SK-N-MC (cell line): ENCODE measurements at regions not wholly inside any gene's neighbourhood (a gene's known extent, or its start where the extent isn't known, plus 50 kb on each side); places are given as distances from the start of the nearest gene placed in this dataset.

Experiments
- DNase-seq: peaks from one replicate; pipeline ENCODE4 v3.0.0-alpha.2; 2011; ENCODE audit warnings: low read depth, low spot score
- H3K27ac ChIP-seq: fragments of 200-600 bp; sonication (generic); 2 replicates; pipeline ENCODE4 v1.5.1; 2016; ENCODE audit warnings: mixed run types
- H3K36me3 ChIP-seq: fragments of 200-600 bp; sonication (generic); 2 replicates; pipeline ENCODE4 v1.6.1; 2017; ENCODE audit warnings: antibody characterized with exemption, low read length, mixed read lengths; ENCODE audit not compliant: insufficient read depth
- H3K4me3 ChIP-seq: fragments of 200-600 bp; sonication (generic); 2 replicates; pipeline ENCODE4 v1.5.1; 2016
- H3K9ac ChIP-seq: fragments of 200-600 bp; sonication (generic); 2 replicates; pipeline ENCODE4 v1.8.0; 2017; ENCODE audit warnings: mixed run types, mixed read lengths; ENCODE audit not compliant: insufficient read length
- H3K9me3 ChIP-seq: fragments of 200-600 bp; sonication (generic); 2 replicates; pipeline ENCODE4 v1.6.1; 2017; ENCODE audit warnings: low read depth, mild to moderate bottlenecking, antibody characterized with exemption, low read length, moderate library complexity, mixed read lengths
- EZH2 ChIP-seq: fragments of 200-600 bp; sonication (generic); IDR thresholded peaks from one replicate; pipeline ENCODE4 v1.6.1; 2017; ENCODE audit warnings: antibody characterized with exemption
- FOXP2 ChIP-seq: optimal IDR thresholded peaks from 2 replicates; pipeline ENCODE3; 2011; ENCODE audit warnings: mild to moderate bottlenecking, moderate library complexity; ENCODE audit not compliant: insufficient read depth; ENCODE audit errors: extremely low read length, control extremely low read depth
- POLR2AphosphoS5 ChIP-seq: IDR thresholded peaks from 2 replicates; pipeline ENCODE4 v1.6.1; 2012; ENCODE audit warnings: mild to moderate bottlenecking, low read depth, low read length, borderline replicate concordance

GRCh38 chr6:8990075-8990474 is 554.7 kb upstream of the SLC35B3 start:
- Histone ChIP-seq H3K9ac (no peak overlapping the region), H3K27ac (no peak overlapping the region), H3K9me3 (no peaks in the 10 kb centered on the region), H3K36me3 (no peaks in the 10 kb centered on the region), H3K4me3 (no peak overlapping the region)
- no peak for TF ChIP-seq FOXP2
- no peak for TF ChIP-seq POLR2AphosphoS5
- no peak for TF ChIP-seq EZH2
- DNase-seq = no peak

DNA sequence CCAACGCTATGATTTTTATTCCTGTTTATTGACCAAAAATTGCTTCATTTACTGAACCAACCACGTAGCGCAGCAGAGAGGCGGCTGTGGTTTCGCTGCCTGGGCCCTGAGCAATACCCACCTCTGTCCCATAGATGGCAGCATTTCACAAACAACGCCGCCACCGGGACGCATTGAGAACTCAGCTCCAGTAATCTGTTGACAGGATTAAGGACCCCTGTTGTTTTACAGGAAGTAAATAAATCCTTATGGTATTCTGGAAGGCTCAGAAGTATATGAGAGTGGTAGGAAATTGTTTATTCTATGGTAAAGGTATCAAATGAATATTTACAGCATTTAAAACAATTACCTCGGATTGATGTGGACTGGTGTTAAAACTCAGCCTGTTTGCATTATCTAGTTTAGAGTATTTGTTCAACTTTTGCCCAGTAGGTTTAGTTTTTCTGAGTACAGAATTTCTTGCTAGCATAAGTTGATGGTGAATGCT is 547.9 kb upstream of the SLC35B3 start:
- Histone ChIP-seq H3K4me3 (peak overlapping the region; percentile 42; the same call in 1 of the 2 replicates), H3K27ac (0 out of 2 replicates have a peak overlapping the region, but pooled peaks have one; percentile 43), H3K9ac (no peak overlapping the region), H3K36me3 (no peaks in the 10 kb centered on the region), H3K9me3 (no peaks in the 10 kb centered on the region)
- TF ChIP-seq FOXP2 (peak; percentile 100), POLR2AphosphoS5 (peak; percentile 23; the same call in 1 of the 2 replicates), EZH2 (no peak)
- peak; percentile 87 for DNase-seq

GRCh38 chr6:8982668-8983067 is 547.3 kb upstream of the SLC35B3 start:
- H3K9me3 ChIP-seq = no peaks in the 10 kb centered on the region
- H3K9ac ChIP-seq = no peak overlapping the region
- H3K27ac ChIP-seq = no peak overlapping the region
- peak overlapping the region; percentile 22; the same call in 1 of the 2 replicates for H3K4me3 ChIP-seq
- H3K36me3 ChIP-seq = no peaks in the 10 kb centered on the region
- DNase-seq = no peak
- TF ChIP-seq EZH2 (no peak), FOXP2 (no peak), POLR2AphosphoS5 (no peak)

DNA sequence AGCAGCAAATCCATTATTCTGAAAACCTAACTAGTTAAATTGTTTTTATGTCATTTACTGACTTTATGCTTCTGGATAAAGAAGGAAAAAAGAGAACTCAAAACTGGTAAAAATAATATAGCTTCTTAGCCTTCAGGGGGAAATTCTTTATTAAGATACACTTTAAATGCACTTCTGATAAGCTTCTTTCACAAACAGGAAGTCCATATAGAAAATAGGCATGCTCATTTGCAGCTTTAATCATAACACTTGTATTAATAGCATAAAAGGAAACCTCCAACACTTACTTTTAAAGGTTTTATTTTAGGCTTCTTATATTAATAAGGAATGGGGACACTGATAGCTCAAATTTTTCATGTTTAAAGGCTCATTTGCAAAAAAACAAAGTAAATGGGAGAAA is 538.0 kb upstream of the SLC35B3 start:
- peak; percentile 69 for DNase-seq
- no peak overlapping the region for H3K9ac ChIP-seq
- peaks cover 5% of the 10 kb centered on the region; the same call in 1 of the 2 replicates for H3K36me3 ChIP-seq
- H3K4me3 ChIP-seq = peak overlapping the region; percentile 36; the same call in 1 of the 2 replicates
- H3K9me3 ChIP-seq = peaks cover 14% of the 10 kb centered on the region; the same call in 1 of the 2 replicates
- H3K27ac ChIP-seq = no peak overlapping the region
- TF ChIP-seq POLR2AphosphoS5 (peak; percentile 55; the same call in 1 of the 2 replicates), FOXP2 (no peak)

DNA sequence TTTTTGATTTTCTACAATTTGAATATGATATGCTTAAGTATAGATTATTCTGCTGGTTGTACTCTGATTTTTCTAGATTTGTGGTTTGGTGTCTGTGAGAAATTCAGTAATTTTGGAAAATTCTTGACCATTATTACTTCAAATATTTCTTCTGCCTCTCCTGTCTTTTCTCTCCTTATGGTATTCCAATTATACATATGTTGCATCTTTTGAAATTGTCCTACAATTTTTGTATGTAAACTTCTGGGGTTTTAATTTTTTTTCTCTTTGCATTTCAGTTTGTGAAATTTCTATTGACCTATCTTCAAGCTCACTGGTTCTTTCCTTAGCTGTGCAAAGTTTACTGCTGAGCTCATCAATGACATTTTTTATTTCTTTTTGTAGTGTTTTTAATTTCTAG is 534.4 kb upstream of the SLC35B3 start:
- Histone ChIP-seq H3K4me3 (no peak overlapping the region), H3K9me3 (peaks cover 14% of the 10 kb centered on the region; the same call in 1 of the 2 replicates), H3K36me3 (peaks cover 5% of the 10 kb centered on the region; the same call in 1 of the 2 replicates), H3K27ac (no peak overlapping the region), H3K9ac (no peak overlapping the region)
- no peak for DNase-seq
- TF ChIP-seq POLR2AphosphoS5 = no peak
- TF ChIP-seq FOXP2 = no peak

GRCh38 chr6:8958894-8959511 is 523.7 kb upstream of the SLC35B3 start:
- H3K9ac ChIP-seq = no peak overlapping the region
- no peak overlapping the region for H3K27ac ChIP-seq
- no peak for TF ChIP-seq FOXP2
- TF ChIP-seq POLR2AphosphoS5 = no peak
- TF ChIP-seq EZH2 = no peak
- H3K9me3 ChIP-seq = no peaks in the 10 kb centered on the region
- H3K36me3 ChIP-seq = no peaks in the 10 kb centered on the region
- no peak for DNase-seq
- H3K4me3 ChIP-seq = no peak overlapping the region

GRCh38 chr6:8953310-8953709 is 518.0 kb upstream of the SLC35B3 start:
- Histone ChIP-seq H3K9me3 (no peaks in the 10 kb centered on the region), H3K27ac (no peak overlapping the region), H3K36me3 (no peaks in the 10 kb centered on the region), H3K9ac (no peak overlapping the region), H3K4me3 (no peak overlapping the region)
- TF ChIP-seq FOXP2 (no peak), EZH2 (no peak), POLR2AphosphoS5 (no peak)
- no peak for DNase-seq

DNA sequence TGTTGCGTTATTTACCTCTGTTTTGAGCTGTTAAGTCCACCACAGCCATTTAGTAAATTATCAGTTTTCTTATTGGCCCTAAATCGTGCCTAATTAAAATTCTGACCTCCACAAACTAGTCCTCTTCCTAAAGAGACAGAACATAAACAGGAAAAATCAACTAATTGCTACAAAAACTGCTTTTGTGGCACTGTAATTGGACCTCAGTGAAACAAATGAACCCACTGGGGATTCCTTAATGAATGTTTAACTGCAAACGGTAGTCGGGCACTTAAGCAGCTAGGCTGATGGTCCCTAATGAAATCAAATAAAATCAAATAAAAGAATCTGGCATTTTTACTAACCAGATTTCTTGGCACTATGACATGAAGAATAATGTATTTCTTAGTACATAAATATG is 513.4 kb upstream of the SLC35B3 start:
- TF ChIP-seq EZH2 = no peak
- TF ChIP-seq FOXP2 = no peak
- TF ChIP-seq POLR2AphosphoS5 = no peak
- no peak overlapping the region for H3K9ac ChIP-seq
- H3K9me3 ChIP-seq = no peaks in the 10 kb centered on the region
- no peaks in the 10 kb centered on the region for H3K36me3 ChIP-seq
- H3K27ac ChIP-seq = no peak overlapping the region
- no peak for DNase-seq
- no peak overlapping the region for H3K4me3 ChIP-seq

DNA sequence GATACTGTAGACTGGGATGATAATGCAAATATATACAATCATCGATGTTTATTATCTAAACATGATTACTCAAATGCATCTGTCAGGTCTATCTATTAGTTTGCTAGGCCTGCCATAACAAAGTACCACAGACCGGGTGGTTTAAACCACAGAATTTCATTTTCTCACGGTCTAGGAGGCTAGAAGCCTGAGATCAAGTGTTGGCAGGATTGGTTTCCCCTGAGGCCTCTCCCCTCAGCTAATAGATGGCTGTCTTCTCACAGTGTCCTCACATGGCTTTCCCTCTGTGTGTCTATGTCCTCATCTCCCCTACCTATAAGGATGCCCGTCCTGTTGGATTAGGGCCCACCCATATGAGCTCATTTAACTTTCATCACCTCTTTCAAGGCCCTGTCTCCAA is 512.6 kb upstream of the SLC35B3 start:
- no peak for DNase-seq
- Histone ChIP-seq H3K9ac (no peak overlapping the region), H3K36me3 (no peaks in the 10 kb centered on the region), H3K4me3 (no peak overlapping the region), H3K27ac (no peak overlapping the region), H3K9me3 (no peaks in the 10 kb centered on the region)
- TF ChIP-seq EZH2 (no peak), FOXP2 (no peak), POLR2AphosphoS5 (no peak)
